Breast epithelium (tissue), 4 donors: ENCODE measurements at regions not wholly inside any gene's neighbourhood (a gene's known extent, or its start where the extent isn't known, plus 50 kb on each side); places are given as distances from the start of the nearest gene placed in this dataset.

ENCODE experiments used
- DNase-seq, 2 donors: peaks; one replicate each; pipeline ENCODE4 v3.0.0-alpha.2; 2019; ENCODE audit warnings: low spot score in 2 of 2
- H3K27ac ChIP-seq, 2 donors: fragments of 200-600 bp; sonication (generic) in 1 of 2; one replicate each; pipeline ENCODE4 v1.5.1; 2016 to 2019; ENCODE audit warnings: mild to moderate bottlenecking in 1 of 2
- H3K27me3 ChIP-seq, 2 donors: fragments of 200-600 bp; sonication (generic) in 1 of 2; one replicate each; pipeline versions ENCODE4 v1.5.1 to v1.6.0; 2017 to 2019; ENCODE audit warnings: control low read depth in 1 of 2, mild to moderate bottlenecking in 1 of 2
- H3K36me3 ChIP-seq: fragments of 200-600 bp; one replicate; pipeline ENCODE4 v1.5.1; 2019
- H3K4me1 ChIP-seq, 2 donors: fragments of 200-600 bp; sonication (generic); one replicate each; pipeline ENCODE4 v1.5.1; 2016 to 2019; ENCODE audit warnings: control low read depth in 1 of 2
- H3K4me3 ChIP-seq, 3 donors: fragments of 200-600 bp; sonication (generic); 1 replicate in 2 of 3; 2 replicates in 1 of 3; pipeline ENCODE4 v1.5.1; 2016 to 2019; ENCODE audit warnings: mild to moderate bottlenecking in 3 of 3, moderate library complexity in 2 of 3
- H3K9me3 ChIP-seq, 2 donors: fragments of 200-600 bp; sonication (generic) in 1 of 2; one replicate each; pipeline ENCODE4 v1.5.1; 2016 to 2019; ENCODE audit warnings: control low read depth in 1 of 2
- POLR2A ChIP-seq: fragments of 450-650 bp; IDR thresholded peaks from one replicate; pipeline ENCODE4 v1.6.1; 2016; ENCODE audit warnings: antibody characterized with exemption, mild to moderate bottlenecking, moderate library complexity
- POLR2AphosphoS5 ChIP-seq, 3 donors: sonication (generic); formaldehyde crosslinking; IDR thresholded peaks; one replicate each; pipeline ENCODE4 v1.6.1; 2017; ENCODE audit warnings: antibody characterized with exemption in 3 of 3
- intact Hi-C: fragments of 100-400 bp; cut with DNase I; formaldehyde crosslinking; loops from one replicate; pipeline ENCODE4 v1.15.1; 2023; ENCODE audit warnings: low total_unique reads
- TF ChIP-seq, protein P1 (sequence below), 3 donors: fragments of 450-650 bp; IDR thresholded peaks; one replicate each; pipeline ENCODE4 v1.5.1; 2016 to 2017; ENCODE audit warnings: antibody characterized with exemption in 3 of 3, mild to moderate bottlenecking in 3 of 3, moderate library complexity in 3 of 3

DNA sequence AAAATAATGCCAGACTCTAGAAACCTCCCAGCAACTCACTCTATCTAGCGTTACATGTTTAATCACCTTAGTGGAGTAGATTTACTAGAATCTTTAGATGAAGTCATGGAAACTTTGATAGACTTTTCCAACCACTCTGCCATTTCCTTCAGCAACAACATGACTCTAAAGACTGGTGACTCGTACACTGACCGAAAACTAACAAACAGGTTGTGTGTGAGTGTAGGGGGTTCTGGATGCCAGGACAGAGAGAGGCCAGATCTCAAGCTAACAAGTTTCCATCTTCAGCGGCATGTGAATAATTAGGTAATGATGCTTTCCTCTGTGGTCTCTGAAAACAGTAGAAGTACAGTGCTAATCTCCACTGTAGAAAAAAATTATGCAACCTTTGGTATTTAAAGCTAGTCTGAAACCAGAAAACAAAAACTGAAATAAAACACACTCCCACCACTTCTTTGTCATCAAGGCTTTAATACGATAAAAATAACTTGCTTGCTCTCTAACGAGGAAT is 286.4 kb downstream of the PRDM5 start:
- no peak for DNase-seq
- Histone ChIP-seq H3K27me3 (no peaks in the 10 kb centered on the region), H3K36me3 (no peaks in the 10 kb centered on the region)

DNA sequence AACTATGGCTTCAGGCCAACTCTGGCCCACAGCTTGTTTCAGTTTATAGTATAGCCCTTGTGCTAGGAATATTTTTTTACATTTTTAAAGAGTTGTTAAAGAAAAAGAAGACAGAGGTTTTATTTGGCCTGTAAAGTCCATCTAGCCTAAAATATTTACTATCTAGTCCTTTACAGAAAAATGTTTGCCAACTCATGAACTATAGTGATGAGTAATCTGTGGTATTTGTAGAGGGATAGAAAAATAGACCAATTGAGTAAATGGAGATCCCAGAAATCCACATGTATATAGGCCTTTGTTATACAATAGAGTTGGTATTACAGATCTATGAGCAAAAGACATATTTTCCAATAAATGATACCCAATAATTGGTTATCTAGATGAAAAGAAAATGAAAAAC is 288.7 kb downstream of the PRDM5 start:
- peaks cover 0 to 1% of the 10 kb centered on the region in 2 donors for H3K9me3 ChIP-seq
- H3K27me3 ChIP-seq: no peaks in the 10 kb centered on the region
- H3K36me3 ChIP-seq: no peaks in the 10 kb centered on the region
- no peak overlapping the region for H3K27ac ChIP-seq
- no peak overlapping the region for H3K4me3 ChIP-seq
- intact Hi-C loops: no loop called here
- no peak for DNase-seq
- H3K4me1 ChIP-seq: no peaks in the 10 kb centered on the region
- no peak for TF ChIP-seq POLR2AphosphoS5 (IDR thresholded peaks at IDR 0.05)
- TF ChIP-seq, protein P1, sequence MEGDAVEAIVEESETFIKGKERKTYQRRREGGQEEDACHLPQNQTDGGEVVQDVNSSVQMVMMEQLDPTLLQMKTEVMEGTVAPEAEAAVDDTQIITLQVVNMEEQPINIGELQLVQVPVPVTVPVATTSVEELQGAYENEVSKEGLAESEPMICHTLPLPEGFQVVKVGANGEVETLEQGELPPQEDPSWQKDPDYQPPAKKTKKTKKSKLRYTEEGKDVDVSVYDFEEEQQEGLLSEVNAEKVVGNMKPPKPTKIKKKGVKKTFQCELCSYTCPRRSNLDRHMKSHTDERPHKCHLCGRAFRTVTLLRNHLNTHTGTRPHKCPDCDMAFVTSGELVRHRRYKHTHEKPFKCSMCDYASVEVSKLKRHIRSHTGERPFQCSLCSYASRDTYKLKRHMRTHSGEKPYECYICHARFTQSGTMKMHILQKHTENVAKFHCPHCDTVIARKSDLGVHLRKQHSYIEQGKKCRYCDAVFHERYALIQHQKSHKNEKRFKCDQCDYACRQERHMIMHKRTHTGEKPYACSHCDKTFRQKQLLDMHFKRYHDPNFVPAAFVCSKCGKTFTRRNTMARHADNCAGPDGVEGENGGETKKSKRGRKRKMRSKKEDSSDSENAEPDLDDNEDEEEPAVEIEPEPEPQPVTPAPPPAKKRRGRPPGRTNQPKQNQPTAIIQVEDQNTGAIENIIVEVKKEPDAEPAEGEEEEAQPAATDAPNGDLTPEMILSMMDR (IDR thresholded peaks at IDR 0.05): no peak
- no peak for TF ChIP-seq POLR2A

More for the DNA sequence above, 286.4 kb downstream of the PRDM5 start:
- H3K9me3 ChIP-seq: no peaks in the 10 kb centered on the region
- no peak for TF ChIP-seq POLR2A
- TF ChIP-seq, protein P1 (IDR thresholded peaks at IDR 0.05): no peak
- TF ChIP-seq POLR2AphosphoS5 (IDR thresholded peaks at IDR 0.05): no peak
- H3K27ac ChIP-seq: no peak overlapping the region
- intact Hi-C loops: no loop called here
- H3K4me3 ChIP-seq: no peak overlapping the region
- H3K4me1 ChIP-seq: no peaks in the 10 kb centered on the region

DNA sequence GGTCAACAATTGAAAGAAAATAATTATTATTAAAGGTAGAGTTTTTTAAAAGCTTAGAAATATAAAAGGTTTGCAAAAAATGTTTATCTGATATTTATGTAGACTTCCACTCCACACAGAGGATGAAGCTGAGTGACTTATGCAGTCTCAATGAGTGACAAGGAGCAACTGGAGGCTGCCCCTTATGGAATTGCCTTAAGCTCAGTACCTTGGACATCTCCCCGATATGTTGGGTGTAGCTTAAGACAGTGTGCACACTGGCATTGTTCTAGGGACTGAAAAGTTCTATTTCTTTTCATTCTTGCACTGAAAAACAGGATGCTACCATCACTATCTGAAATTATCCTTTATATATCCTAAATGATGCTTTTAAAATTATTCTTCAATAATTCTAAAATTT is 292.1 kb downstream of the PRDM5 start:
- DNase-seq: no peak
- H3K27me3 ChIP-seq: no peaks in the 10 kb centered on the region
- H3K36me3 ChIP-seq: no peaks in the 10 kb centered on the region
- no peaks in the 10 kb centered on the region for H3K4me1 ChIP-seq
- H3K4me3 ChIP-seq: no peak overlapping the region
- H3K9me3 ChIP-seq: peaks cover 0 to 10% of the 10 kb centered on the region in 2 donors
- TF ChIP-seq POLR2AphosphoS5 (IDR thresholded peaks at IDR 0.05) (no peak), POLR2A (no peak)
- TF ChIP-seq, protein P1 (IDR thresholded peaks at IDR 0.05): no peak
- H3K27ac ChIP-seq: no peak overlapping the region
- intact Hi-C loops: no loop called here

DNA sequence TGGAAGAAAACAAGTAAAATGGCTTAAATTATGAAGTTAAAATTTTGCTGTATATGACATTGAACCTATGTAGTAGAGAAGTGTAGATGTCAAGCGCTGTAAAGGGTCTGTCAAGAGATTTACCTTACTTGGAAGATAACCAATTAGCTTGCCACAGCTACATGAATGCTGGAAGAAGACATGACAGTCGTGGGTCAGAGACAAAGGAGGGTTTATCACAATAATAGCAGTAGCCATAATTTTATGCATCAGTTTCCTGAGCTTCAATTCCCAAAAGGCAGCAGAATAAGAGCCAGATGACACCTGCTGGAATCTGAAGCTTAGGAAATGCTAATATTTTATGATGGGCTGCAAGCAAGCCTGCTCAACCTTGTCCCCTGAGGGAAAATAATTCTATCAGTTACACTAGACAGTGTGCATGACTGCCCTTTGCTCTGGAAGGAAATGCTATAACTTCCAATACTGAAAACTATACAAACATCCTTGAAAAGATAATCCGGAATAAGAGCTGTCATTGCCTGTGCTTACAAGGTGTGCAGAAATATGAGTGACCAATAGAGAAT is 292.9 kb downstream of the PRDM5 start:
- H3K4me3 ChIP-seq: no peak overlapping the region
- no peak for TF ChIP-seq POLR2A
- TF ChIP-seq POLR2AphosphoS5 (IDR thresholded peaks at IDR 0.05): no peak
- TF ChIP-seq, protein P1 (IDR thresholded peaks at IDR 0.05): no peak
- H3K9me3 ChIP-seq: peaks cover 0 to 10% of the 10 kb centered on the region in 2 donors
- H3K4me1 ChIP-seq: no peaks in the 10 kb centered on the region
- no peak overlapping the region for H3K27ac ChIP-seq
- DNase-seq: no peak
- no peaks in the 10 kb centered on the region for H3K27me3 ChIP-seq
- H3K36me3 ChIP-seq: no peaks in the 10 kb centered on the region
- intact Hi-C loops: no loop called here

DNA sequence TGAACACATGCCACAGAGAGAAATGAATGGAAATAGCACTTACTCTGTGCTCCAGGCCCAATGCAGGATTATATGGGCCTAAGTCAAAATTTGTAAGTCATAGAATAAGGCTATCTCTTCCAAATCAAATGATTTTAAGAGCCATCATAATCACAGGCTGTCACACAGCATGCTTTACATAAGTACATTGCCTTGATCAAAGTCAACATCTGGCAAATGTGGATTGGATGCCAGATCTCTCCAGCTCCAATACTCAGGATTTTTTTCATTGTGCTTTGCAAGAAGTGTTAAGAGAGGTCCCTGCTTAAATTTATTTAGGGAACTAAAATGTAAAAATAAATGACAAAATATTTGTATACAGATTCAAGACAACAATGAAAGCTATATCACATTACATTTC is 299.9 kb downstream of the PRDM5 start:
- TF ChIP-seq POLR2AphosphoS5 (IDR thresholded peaks at IDR 0.05): no peak
- TF ChIP-seq, protein P1 (IDR thresholded peaks at IDR 0.05): no peak
- no peak for TF ChIP-seq POLR2A

More for the DNA sequence above, 299.9 kb downstream of the PRDM5 start:
- no peak for DNase-seq
- Histone ChIP-seq H3K9me3 (peaks cover 0 to under 1% of the 10 kb centered on the region in 2 donors), H3K27ac (no peak overlapping the region), H3K4me3 (no peak overlapping the region), H3K36me3 (no peaks in the 10 kb centered on the region), H3K27me3 (no peaks in the 10 kb centered on the region), H3K4me1 (no peaks in the 10 kb centered on the region)
- intact Hi-C loops: no loop called here
